Common myeloid progenitor, CD34-positive (primary cell): ENCODE measurements at regions not wholly inside any gene's neighbourhood (a gene's known extent, or its start where the extent isn't known, plus 50 kb on each side); places are given as distances from the start of the nearest gene placed in this dataset.
A peak's percentile ranks its signal among the peaks of the same experiment; 100 is the strongest.

ENCODE experiments used
- CTCF ChIA-PET: fragments of 350-600 bp; sonication (Branson Sonifier 250); formaldehyde crosslinking; loops from one replicate; lab custom pipeline; 2021; ENCODE audit warnings: antibody characterized with exemption; lab: Charles Lee
- POLR2A ChIA-PET: fragments of 350-600 bp; sonication (Branson Sonifier 250); formaldehyde crosslinking; loops from one replicate; lab custom pipeline; 2021; ENCODE audit warnings: antibody characterized with exemption; lab: Charles Lee
- DNase-seq, 3 donors: peaks; one replicate each; pipeline versions ENCODE4 v3.0.0 to v3.0.0-alpha.2; 2013
- H3K27ac ChIP-seq, 2 experiments: 1 replicate in 1 of 2; 2 replicates in 1 of 2; pipeline ENCODE4 v1.7.0; 2013; ENCODE audit warnings: inconsistent platforms in 2 of 2, low read length in 2 of 2, mild to moderate bottlenecking in 2 of 2, low read depth in 1 of 2, moderate library complexity in 1 of 2; ENCODE audit not compliant: severe bottlenecking in 2 of 2, insufficient read depth in 1 of 2, poor library complexity in 1 of 2
- H3K27me3 ChIP-seq, 5 experiments: replicated peaks in 2 of 5; 1 replicate in 3 of 5; 2 replicates in 2 of 5; pipeline versions ENCODE4 v1.6.1 to v1.7.0; 2013; ENCODE audit warnings: low read length in 4 of 5, mild to moderate bottlenecking in 2 of 5, moderate library complexity in 2 of 5, inconsistent platforms in 1 of 5; ENCODE audit not compliant: insufficient read depth in 5 of 5, control insufficient read depth in 4 of 5
- H3K36me3 ChIP-seq, 4 experiments: 1 replicate in 2 of 4; 2 replicates in 2 of 4; pipeline versions ENCODE4 v1.6.1 to v1.7.0; 2013; ENCODE audit warnings: low read length in 3 of 4, control low read depth in 1 of 4, mild to moderate bottlenecking in 1 of 4; ENCODE audit not compliant: control insufficient read depth in 4 of 4, insufficient read depth in 4 of 4
- H3K4me1 ChIP-seq, 4 experiments: 1 replicate in 3 of 4; 2 replicates in 1 of 4; pipeline versions ENCODE4 v1.6.1 to v1.7.1; 2013; ENCODE audit warnings: low read length in 3 of 4, mild to moderate bottlenecking in 3 of 4, control low read depth in 1 of 4, inconsistent platforms in 1 of 4, moderate library complexity in 1 of 4; ENCODE audit not compliant: control insufficient read depth in 4 of 4, insufficient read depth in 4 of 4; ENCODE audit errors: control extremely low read depth in 1 of 4
- H3K4me3 ChIP-seq, 7 experiments: 1 replicate in 4 of 7; 2 replicates in 3 of 7; pipeline versions ENCODE4 v1.5.1 to v1.7.0; 2013; ENCODE audit warnings: mild to moderate bottlenecking in 7 of 7, low read length in 6 of 7, moderate library complexity in 6 of 7, inconsistent platforms in 2 of 7, low read depth in 2 of 7, control low read depth in 1 of 7; ENCODE audit not compliant: insufficient read depth in 4 of 7, control insufficient read depth in 1 of 7; ENCODE audit errors: extremely low read depth in 1 of 7
- H3K9me3 ChIP-seq, 5 experiments: 1 replicate in 4 of 5; 2 replicates in 1 of 5; pipeline versions ENCODE4 v1.6.1 to v1.7.1; 2013; ENCODE audit warnings: low read length in 4 of 5, mild to moderate bottlenecking in 2 of 5, inconsistent platforms in 1 of 5, low read depth in 1 of 5, moderate library complexity in 1 of 5; ENCODE audit not compliant: control insufficient read depth in 4 of 5, insufficient read depth in 2 of 5; ENCODE audit errors: control extremely low read depth in 1 of 5
- WGBS: methylation state at CpG from one replicate; pipeline ENCODE4 v1.1.5; 2013; ENCODE audit not compliant: insufficient coverage; 5-methylcytosine and 5-hydroxymethylcytosine counted together

GRCh38 chr14:89624500-89625156, 207.6 kb upstream of the FOXN3 start:
- DNase-seq: no peak
- ChIA-PET POLR2A (interaction anchor here (0.6 kb wide), 1 partner anchor 14 kb away, joined by 4 read pairs; no protein-coding TSS in a partner anchor), CTCF (no interaction called here)
- Histone ChIP-seq H3K4me1 (peaks cover 17 to 24% (median 20%) of the 10 kb centered on the region in 4 experiments), H3K27me3 (no peaks in the 10 kb centered on the region), H3K9me3 (peaks cover 0 to 15% (median 0%) of the 10 kb centered on the region in 5 experiments), H3K36me3 (no peaks in the 10 kb centered on the region), H3K4me3 (no peak overlapping the region), H3K27ac (no peak overlapping the region)
- 98% methylated on average over 8 of the region's 15 CpGs for WGBS

GRCh38 chr14:89621791-89622638, 205.0 kb upstream of the FOXN3 start:
- no peaks in the 10 kb centered on the region for H3K36me3 ChIP-seq
- H3K27ac ChIP-seq: no peak overlapping the region
- H3K4me3 ChIP-seq: no peak overlapping the region
- H3K9me3 ChIP-seq: peaks cover 0 to 8% (median 0%) of the 10 kb centered on the region in 5 experiments
- H3K4me1 ChIP-seq: peaks cover 22 to 35% (median 30%) of the 10 kb centered on the region in 4 experiments
- ChIA-PET CTCF (interaction anchor here (0.8 to 1.3 kb wide), 2 partner anchors 8 to 53 kb away, joined by 3 read pairs; no protein-coding TSS in a partner anchor), POLR2A (no interaction called here)
- DNase-seq: no peak
- no peaks in the 10 kb centered on the region for H3K27me3 ChIP-seq
- 95% methylated on average over 9 of the region's 14 CpGs for WGBS

GRCh38 chr14:89621009-89621421, 204.0 kb upstream of the FOXN3 start:
- DNase-seq: peak in 2 of 3 donors; percentile 55 to 65
- Histone ChIP-seq H3K27me3 (no peaks in the 10 kb centered on the region), H3K4me3 (peak overlapping the region in 1 of 7 experiments; percentile 5), H3K36me3 (no peaks in the 10 kb centered on the region), H3K9me3 (peaks cover 0 to 6% (median 0%) of the 10 kb centered on the region in 5 experiments), H3K27ac (no peak overlapping the region), H3K4me1 (peaks cover 25 to 45% (median 37%) of the 10 kb centered on the region in 4 experiments)
- 79% methylated on average over 2 of the region's 5 CpGs for WGBS
- ChIA-PET POLR2A (no interaction called here), CTCF (interaction anchor here (0.8 to 1.3 kb wide), 2 partner anchors 9 to 54 kb away, joined by 3 read pairs; no protein-coding TSS in a partner anchor)

- no peak for DNase-seq
- CTCF ChIA-PET: interaction anchor here (1.0 kb wide), 1 partner anchor 26 kb away, joined by 3 read pairs; no protein-coding TSS in a partner anchor
- no peak overlapping the region for H3K27ac ChIP-seq
- 80% methylated on average over 1 of the region's 6 CpGs for WGBS
- peaks cover 0 to under 1% (median 0%) of the 10 kb centered on the region in 5 experiments for H3K9me3 ChIP-seq
- POLR2A ChIA-PET: no interaction called here
- no peaks in the 10 kb centered on the region for H3K36me3 ChIP-seq
- H3K4me1 ChIP-seq: peaks cover 28 to 51% (median 40%) of the 10 kb centered on the region in 4 experiments
- peak overlapping the region in 2 of 7 experiments; percentile 90 to 99 for H3K4me3 ChIP-seq
- no peaks in the 10 kb centered on the region for H3K27me3 ChIP-seq
These were observed 203.4 kb upstream of the FOXN3 start for GRCh38 chr14:89620436-89620835.

- no CpG with 5 or more reads among the region's 4 CpGs for WGBS
- Histone ChIP-seq H3K4me1 (peaks cover 32 to 59% (median 48%) of the 10 kb centered on the region in 4 experiments), H3K4me3 (peak overlapping the region; percentile 77 to 99 (median 86)), H3K27me3 (no peaks in the 10 kb centered on the region), H3K9me3 (no peaks in the 10 kb centered on the region), H3K27ac (peak overlapping the region; percentile 72 to 76), H3K36me3 (no peaks in the 10 kb centered on the region)
- CTCF ChIA-PET: interaction anchor here (0.9 to 1.9 kb wide), 3 partner anchors 15 to 48 kb away, joined by 3 to 4 read pairs (median 3); no protein-coding TSS in a partner anchor
- POLR2A ChIA-PET: interaction anchor here (0.5 to 1.1 kb wide), 2 partner anchors 50 to 166 kb away, joined by 3 read pairs; no protein-coding TSS in a partner anchor
- DNase-seq: no peak
These were observed 202.6 kb upstream of the FOXN3 start for GRCh38 chr14:89619596-89619995.

GRCh38 chr14:89618811-89619551, 201.9 kb upstream of the FOXN3 start:
- Histone ChIP-seq H3K9me3 (no peaks in the 10 kb centered on the region), H3K27ac (peak overlapping the region; percentile 76 to 91), H3K27me3 (no peaks in the 10 kb centered on the region), H3K36me3 (no peaks in the 10 kb centered on the region), H3K4me1 (peaks cover 32 to 65% (median 53%) of the 10 kb centered on the region in 4 experiments), H3K4me3 (peak overlapping the region; percentile 77 to 99 (median 86))
- ChIA-PET POLR2A (interaction anchor here (0.5 to 1.1 kb wide), 4 partner anchors 50 to 453 kb away, joined by 3 read pairs; no protein-coding TSS in a partner anchor), CTCF (interaction anchor here (0.9 to 1.9 kb wide), 2 partner anchors 15 to 49 kb away, joined by 3 to 4 read pairs; no protein-coding TSS in a partner anchor)
- peak; percentile 71 to 90 (median 85) for DNase-seq
- under 1% methylated on average over 46 of the region's 66 CpGs for WGBS
